ENCODE measurements at regions not wholly inside any gene's neighbourhood (a gene's known extent, or its start where the extent isn't known, plus 50 kb on each side); places are given as distances from the start of the nearest gene placed in this dataset.

- Mint-ChIP-seq H3K4me1 (no peaks in the 10 kb centered on the region), H3K27ac (no peak overlapping the region), H3K9me3 (no peaks in the 10 kb centered on the region), H3K27me3 (no peaks in the 10 kb centered on the region), H3K4me3 (no peak overlapping the region)
- DNase-seq (no peak), ATAC-seq (no peak)
Observed at GRCh38 chr4:143085224-143085623, 99.5 kb upstream of the USP38 start.

- Mint-ChIP-seq H3K4me3 (no peak overlapping the region), H3K27me3 (no peaks in the 10 kb centered on the region), H3K4me1 (no peaks in the 10 kb centered on the region), H3K9me3 (no peaks in the 10 kb centered on the region), H3K27ac (no peak overlapping the region)
- ATAC-seq (no peak), DNase-seq (no peak)
Observed at GRCh38 chr4:143085659-143086058, 99.1 kb upstream of the USP38 start.

- Mint-ChIP-seq H3K27me3 (no peaks in the 10 kb centered on the region), H3K4me1 (no peaks in the 10 kb centered on the region), H3K9me3 (no peaks in the 10 kb centered on the region), H3K27ac (no peak overlapping the region), H3K4me3 (no peak overlapping the region)
- DNase-seq: no peak
- no peak for ATAC-seq
Observed at GRCh38 chr4:143089291-143089690, 95.4 kb upstream of the USP38 start.

GRCh38 chr4:143089847-143090246, 94.9 kb upstream of the USP38 start:
- H3K27ac Mint-ChIP-seq: no peak overlapping the region
- H3K4me1 Mint-ChIP-seq: no peaks in the 10 kb centered on the region

GRCh38 chr4:143091862-143092261, 92.9 kb upstream of the USP38 start:
- Mint-ChIP-seq H3K27ac (no peak overlapping the region), H3K27me3 (no peaks in the 10 kb centered on the region), H3K9me3 (no peaks in the 10 kb centered on the region), H3K4me1 (no peaks in the 10 kb centered on the region), H3K4me3 (no peak overlapping the region)
- DNase-seq (no peak), ATAC-seq (no peak)

More at GRCh38 chr4:143089847-143090246, 94.9 kb upstream of the USP38 start:
- H3K4me3 Mint-ChIP-seq: no peak overlapping the region
- no peak for ATAC-seq
- DNase-seq: no peak
- no peaks in the 10 kb centered on the region for H3K9me3 Mint-ChIP-seq
- H3K27me3 Mint-ChIP-seq: no peaks in the 10 kb centered on the region

- ATAC-seq: no peak
- no peaks in the 10 kb centered on the region for H3K4me1 Mint-ChIP-seq
- no peaks in the 10 kb centered on the region for H3K27me3 Mint-ChIP-seq
- H3K27ac Mint-ChIP-seq: no peak overlapping the region
- DNase-seq: no peak
- H3K4me3 Mint-ChIP-seq: no peak overlapping the region
- no peaks in the 10 kb centered on the region for H3K9me3 Mint-ChIP-seq
Observed at GRCh38 chr4:143095447-143095846, 89.3 kb upstream of the USP38 start.

GRCh38 chr4:143097751-143098150, 87.0 kb upstream of the USP38 start:
- DNase-seq (no peak), ATAC-seq (no peak)
- Mint-ChIP-seq H3K27ac (no peak overlapping the region), H3K27me3 (no peaks in the 10 kb centered on the region), H3K9me3 (no peaks in the 10 kb centered on the region), H3K4me3 (no peak overlapping the region), H3K4me1 (no peaks in the 10 kb centered on the region)

- ATAC-seq: no peak
- Mint-ChIP-seq H3K4me1 (no peaks in the 10 kb centered on the region), H3K27ac (no peak overlapping the region), H3K4me3 (no peak overlapping the region), H3K9me3 (no peaks in the 10 kb centered on the region), H3K27me3 (no peaks in the 10 kb centered on the region)
- no peak for DNase-seq
Observed at GRCh38 chr4:143099693-143100092, 85.0 kb upstream of the USP38 start.

GRCh38 chr4:143109376-143109775, 75.3 kb upstream of the USP38 start:
- ATAC-seq: no peak
- Mint-ChIP-seq H3K27me3 (no peaks in the 10 kb centered on the region), H3K4me3 (no peak overlapping the region)

GRCh38 chr4:143118663-143119062, 66.1 kb upstream of the USP38 start:
- DNase-seq (no peak), ATAC-seq (no peak)
- Mint-ChIP-seq H3K27me3 (no peaks in the 10 kb centered on the region), H3K27ac (no peak overlapping the region), H3K9me3 (peaks cover 0 to 7% of the 10 kb centered on the region in 2 donors), H3K4me1 (no peaks in the 10 kb centered on the region), H3K4me3 (no peak overlapping the region)

More at GRCh38 chr4:143109376-143109775, 75.3 kb upstream of the USP38 start:
- H3K4me1 Mint-ChIP-seq: no peaks in the 10 kb centered on the region
- no peak for DNase-seq
- no peak overlapping the region for H3K27ac Mint-ChIP-seq
- peaks cover 0 to 10% of the 10 kb centered on the region in 2 donors for H3K9me3 Mint-ChIP-seq

GRCh38 chr4:143127621-143128020, 57.1 kb upstream of the USP38 start:
- Mint-ChIP-seq H3K4me1 (no peaks in the 10 kb centered on the region), H3K27ac (no peak overlapping the region), H3K4me3 (no peak overlapping the region), H3K9me3 (peaks cover 0 to 8% of the 10 kb centered on the region in 2 donors), H3K27me3 (no peaks in the 10 kb centered on the region)
- ATAC-seq (no peak), DNase-seq (no peak)

- Mint-ChIP-seq H3K27me3 (no peaks in the 10 kb centered on the region), H3K4me1 (no peaks in the 10 kb centered on the region), H3K9me3 (no peaks in the 10 kb centered on the region), H3K27ac (no peak overlapping the region), H3K4me3 (no peak overlapping the region)
- DNase-seq (no peak), ATAC-seq (no peak)
Observed at GRCh38 chr4:143133977-143134376, 50.7 kb upstream of the USP38 start.

All from stimulated activated naive CD8-positive, alpha-beta T cell treated with anti-CD3 and anti-CD28 coated beads, Interleukin-15, amount 100 ng/mL, for 72 hours (primary cell).